ENCODE measurements at regions not wholly inside any gene's neighbourhood (a gene's known extent, or its start where the extent isn't known, plus 50 kb on each side); places are given as distances from the start of the nearest gene placed in this dataset.

DNA sequence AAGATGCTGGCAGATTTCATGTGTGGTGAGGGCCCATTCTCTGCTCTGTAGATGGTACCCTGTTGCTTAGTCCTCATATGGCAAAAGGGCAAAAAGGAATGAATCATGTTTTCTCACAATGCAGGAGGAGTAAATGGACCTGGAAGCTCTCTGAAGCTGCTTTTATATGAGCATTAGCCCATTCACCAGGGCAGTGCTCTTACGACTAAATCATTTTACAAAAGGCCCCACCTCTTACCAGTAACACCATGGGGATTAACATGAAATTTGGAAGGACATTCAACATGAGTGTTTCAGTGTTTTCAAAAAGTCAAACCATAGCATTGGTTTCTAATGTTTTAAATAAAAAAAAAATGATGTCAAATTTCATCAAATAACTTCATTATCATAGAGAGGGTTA lies 495.7 kb upstream of the CBLB start:
- no peak for DNase-seq

DNA sequence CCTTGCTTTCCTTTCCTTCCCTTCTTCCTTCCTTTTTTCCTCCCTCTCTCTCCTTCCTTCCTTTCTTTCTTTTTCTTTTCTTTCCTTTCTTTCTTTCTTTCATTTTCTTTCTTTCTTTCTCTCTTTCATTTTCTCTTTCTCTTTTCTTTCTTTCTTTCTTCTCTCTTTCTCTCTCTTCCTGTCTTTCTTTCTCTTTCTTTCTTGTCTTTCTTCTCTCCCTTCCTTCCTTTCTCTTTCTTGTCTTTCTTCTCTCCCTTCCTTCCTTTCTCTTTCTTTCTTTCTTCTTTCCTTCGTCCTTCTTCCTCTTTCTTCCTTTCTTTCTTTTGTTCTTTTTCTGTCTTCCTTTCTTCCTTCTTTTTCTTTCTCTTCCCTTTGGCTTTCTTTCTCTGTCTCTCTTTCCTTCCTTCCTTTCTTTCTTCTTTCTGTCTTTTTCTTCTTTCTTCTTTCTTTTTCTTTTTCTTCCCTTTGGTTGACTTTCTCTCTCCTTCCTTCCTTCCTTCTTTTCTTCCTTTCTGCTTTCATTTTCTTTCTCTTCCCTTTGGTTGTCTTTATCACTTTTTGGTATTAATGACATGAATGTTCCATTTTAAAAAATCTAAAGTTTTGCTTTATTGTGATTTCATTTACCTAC lies 496.4 kb upstream of the CBLB start:
- no peak for DNase-seq

DNA sequence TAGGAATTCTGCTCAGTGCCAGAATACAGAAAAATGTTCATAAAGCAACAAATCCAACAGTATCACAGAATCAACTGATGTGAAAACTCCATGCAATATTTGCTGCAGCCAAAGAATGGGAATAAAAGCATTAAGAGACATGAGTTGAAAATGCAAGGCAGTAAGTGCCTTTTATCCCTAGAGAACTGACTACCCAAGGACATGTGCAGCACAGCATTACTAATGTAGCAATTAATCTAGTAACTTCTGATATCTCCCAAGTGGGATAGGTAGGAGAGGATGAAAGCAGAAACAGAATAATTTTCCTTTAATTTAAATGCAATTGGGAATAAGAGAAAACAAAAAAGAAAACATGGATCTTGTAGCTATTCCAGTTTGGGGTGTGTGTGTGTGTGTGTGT lies 497.5 kb upstream of the CBLB start:
- no peak for DNase-seq

DNA sequence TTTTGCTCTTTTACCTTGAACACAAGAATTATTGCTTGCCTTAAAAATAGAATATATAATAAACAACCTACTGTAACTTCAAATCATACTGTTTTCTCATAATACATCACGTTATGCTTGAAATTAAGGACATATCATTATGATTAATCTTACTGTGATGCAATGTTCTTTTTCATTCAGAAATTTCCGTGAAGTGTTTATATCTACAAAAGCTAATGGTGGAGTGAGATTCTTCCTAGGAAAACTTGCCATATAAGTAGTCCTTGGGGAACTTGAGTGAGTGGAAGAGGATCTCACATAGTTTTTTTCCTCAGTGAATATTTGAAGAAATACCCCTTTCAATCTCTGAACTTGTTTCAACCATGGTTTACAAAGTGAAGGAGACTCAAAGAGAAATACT lies 498.7 kb upstream of the CBLB start:
- no peak for DNase-seq

DNA sequence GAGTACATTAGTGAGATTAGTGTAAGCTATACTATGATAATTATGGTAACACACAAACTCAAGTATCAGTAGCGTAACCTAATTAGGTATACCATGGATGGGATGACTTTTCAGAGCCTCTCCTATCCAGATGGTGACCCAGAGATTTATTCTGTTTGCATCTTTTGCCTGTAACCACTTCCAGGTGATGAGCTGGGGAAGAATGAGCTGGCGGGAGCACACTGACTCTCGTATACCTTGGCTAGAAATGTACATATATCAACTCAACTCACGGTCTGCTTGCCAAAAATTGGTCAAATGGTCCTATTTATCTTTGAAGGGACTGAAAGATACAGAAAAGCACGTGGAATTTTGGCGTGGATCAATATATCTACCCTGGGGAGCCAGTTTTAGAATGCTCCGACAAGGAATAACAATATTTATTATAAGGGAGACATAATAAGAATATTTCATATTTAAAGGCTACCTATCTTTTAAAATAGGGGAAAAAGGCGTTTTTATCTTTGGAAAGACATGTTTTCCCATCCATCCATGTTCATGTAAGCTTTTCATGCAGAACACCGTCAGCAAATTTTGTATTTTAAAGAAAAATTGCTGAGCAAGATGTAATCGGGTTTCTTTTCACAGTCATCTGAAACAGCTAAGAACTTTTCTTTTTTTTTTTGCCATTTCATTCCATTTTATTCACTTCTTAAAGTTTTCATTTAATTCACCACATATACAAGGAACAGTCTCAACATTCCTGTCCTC lies 502.6 kb upstream of the CBLB start:
- DNase-seq = no peak

DNA sequence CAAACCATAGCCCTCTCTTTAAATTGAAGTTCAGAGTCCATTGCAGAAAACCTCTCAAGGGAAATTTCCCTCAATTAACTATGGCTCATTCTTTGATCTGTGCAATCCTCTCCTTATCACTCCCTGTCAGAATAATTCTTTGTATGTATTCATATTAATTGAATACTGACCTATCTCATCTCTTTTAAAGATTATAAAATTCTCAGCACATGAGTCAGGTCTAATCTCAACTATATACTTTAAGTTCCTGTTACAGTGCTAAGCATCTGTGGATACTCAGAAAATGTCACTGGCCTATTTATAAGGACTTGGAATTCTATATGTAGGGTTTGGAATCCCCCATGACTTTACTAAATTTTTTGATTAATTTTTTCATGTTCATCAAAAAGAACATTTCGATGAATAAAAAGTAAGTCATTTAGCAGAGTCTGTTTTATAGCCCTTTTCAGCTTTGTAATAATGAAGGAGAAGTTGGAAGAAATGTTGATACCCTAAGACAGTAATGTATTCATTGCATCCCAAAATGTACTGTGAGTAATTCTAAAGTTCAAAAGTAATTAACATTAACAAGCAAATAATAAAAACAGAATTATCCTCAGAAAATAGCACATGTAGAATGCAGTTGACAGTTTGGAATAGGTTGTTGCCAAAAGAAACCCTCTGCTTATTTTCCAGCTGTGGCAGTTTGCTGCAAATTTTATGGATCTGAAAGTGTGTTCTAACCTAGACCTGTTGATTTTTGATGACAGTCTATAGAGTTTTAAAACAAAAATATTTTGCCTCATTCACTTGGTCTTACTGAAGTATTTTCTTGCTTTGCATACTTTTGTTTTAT lies 503.4 kb upstream of the CBLB start:
- no peak for DNase-seq

DNA sequence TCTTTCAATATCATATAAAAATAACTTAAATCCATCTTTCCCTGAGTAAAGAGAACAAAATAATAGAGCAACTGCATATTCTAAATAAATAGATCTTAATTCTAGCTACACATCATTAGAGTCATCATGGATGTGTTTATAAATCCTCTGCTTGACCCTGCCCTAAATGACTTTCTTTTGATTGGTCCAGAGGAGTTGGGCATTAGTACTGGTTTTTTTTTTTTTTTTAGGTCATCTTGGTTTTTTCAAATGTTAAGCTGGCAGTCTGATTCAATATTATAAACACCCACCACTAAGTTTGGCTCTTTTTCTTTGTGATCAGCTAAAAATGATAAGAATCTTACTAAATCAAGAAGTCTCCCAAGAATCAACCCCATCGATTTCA lies 504.0 kb upstream of the CBLB start:
- DNase-seq = no peak

DNA sequence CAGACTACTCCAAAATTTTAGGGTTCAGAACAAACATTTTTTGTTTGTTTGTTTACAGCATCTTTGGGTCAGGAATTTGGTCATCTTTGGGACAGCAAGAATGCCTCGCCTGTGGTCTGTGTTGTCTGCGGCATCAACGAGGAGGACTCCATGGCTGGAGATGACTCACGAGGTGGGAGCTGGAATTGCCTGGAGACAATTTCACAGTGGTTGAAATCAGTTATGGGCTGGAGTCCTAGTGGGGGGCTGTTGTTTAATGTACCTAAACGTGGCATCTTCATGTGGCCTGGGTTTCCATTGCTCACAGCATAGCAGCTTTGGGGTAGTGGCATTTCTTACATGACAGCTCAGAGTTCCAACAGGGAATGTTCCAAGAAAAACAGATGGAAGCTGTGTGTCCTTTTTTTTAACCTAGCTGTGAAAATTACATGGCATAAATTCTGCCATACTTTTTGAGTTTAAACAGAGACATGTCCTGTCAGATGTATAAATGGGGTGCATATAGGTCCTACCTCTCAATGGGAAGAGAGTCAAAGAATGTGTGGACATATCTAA lies 507.3 kb upstream of the CBLB start:
- no peak for DNase-seq

DNA sequence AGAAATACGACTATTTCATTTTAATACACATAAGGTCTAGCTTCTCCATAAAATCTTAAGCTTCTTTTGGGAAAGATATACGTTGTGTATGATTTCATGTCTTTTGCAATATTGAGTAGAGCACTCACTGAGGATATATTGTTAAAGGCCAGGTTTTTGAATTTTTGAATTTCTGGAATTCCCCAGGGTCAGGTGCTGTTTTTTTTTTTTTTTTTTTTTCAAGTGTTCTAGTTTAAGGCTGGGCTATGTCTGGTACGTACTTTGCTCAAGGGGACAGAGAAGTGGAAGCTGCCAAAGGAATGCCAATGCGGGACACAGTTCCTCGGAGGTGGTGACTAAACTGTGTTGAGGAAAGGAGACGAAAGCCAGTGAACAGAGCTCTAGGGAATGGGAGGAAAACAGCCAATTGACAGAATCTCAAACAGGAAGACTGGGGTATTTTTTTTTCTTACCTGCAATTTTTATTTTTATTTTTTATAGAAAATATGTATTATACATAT lies 510.5 kb upstream of the CBLB start:
- DNase-seq = no peak

DNA sequence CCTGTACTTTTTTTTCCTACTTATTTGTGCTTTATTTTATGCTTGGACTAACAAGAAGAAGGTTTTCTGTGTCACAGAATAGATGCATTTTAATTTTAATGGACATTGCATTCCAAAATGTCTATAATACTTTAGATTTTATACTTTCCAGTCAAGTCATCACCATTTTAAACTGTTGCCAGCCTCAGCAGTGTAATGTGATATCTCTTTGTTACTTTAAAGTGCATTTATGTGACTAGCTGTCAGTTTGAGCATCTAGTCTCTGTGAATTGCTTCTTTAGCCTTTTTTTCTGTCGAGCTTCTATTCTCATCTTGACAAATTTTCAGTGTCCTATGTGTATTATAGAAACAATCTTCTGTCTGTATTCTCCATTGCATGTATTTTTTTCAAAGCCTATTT lies 511.4 kb upstream of the CBLB start:
- DNase-seq = no peak

DNA sequence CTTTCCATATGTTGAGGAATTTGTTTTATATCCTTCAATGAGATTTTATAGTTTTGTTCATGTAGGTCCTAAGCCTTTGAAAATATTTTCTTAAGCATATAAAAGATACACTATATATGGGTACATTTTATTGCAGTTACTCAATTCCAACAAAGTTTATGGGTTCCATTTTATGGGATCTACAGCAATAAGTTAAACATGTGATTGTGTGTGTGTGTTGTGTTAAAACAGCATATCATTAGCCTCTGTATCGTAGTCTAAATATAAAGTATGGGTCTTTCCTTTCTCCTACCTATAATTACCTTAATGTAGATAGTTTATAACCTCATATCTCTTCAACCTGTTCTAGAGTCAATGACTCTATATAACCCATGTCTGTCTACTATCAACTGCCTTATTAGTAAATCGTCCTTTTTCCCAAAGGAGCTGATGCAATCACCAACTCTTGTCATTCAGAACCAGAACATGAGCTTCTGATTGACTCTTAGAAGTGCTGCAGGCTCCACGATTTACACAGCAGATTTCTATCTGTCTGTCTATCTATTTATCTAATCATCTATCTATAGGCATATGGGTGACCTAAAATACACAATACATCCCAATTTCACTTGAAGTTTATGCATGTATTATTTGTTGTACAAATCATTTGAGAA lies 512.6 kb upstream of the CBLB start:
- DNase-seq = no peak

DNA sequence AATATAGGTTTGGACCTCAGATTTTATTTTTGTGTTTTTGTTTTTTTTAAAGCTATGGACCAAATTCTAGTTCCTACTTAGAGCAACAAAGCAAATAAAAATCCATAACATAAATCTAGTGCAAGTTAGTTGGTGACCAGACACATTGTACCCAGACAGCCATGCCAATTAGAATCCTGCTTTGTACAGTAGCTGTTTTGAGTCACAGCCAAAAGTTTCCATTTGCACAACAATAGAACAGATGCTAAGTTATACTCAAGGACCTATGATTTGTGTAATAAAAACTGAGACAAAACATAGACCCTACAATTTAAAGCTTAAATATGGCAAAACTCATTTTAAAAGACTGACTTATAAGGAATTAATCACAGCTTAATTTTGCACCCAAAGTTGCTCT lies 513.1 kb upstream of the CBLB start:
- no peak for DNase-seq

DNA sequence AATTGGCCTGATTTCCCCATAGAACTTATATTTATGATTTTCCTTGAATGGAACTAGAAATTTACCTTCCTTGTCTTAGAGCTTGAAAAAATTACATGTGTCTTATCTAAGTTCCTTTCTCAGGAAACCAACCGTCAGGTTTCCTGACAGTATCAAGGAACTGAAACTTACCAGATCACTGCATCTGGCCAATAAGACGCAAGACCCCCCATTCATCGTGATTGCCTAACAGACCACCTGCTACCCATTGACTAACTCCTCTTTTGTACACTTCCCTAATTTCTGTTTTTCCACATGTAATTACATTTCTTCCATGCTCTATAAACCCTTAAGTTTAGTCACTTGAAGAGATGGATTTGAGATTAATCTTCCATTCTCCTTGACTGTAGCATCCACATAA lies 517.2 kb upstream of the CBLB start:
- no peak for DNase-seq

DNA sequence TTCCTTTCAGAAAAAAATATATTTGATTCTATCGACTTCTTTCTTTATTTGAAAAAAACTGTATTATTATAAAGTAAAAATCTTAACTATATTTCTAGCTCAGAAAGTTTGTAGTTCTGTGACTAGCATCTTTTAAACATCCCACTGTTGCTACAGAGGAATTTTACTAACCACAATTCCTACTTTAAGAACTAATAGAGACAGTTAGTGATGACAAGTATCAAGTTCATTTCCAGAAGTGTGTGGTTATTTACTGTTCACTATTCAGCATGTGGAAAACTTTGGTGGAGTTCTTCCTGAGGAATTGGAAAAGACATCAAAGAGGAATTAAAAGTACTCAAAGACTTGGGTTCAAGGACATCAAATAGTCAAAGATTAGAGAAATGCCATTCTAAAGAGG lies 524.1 kb upstream of the CBLB start:
- no peak for DNase-seq

DNA sequence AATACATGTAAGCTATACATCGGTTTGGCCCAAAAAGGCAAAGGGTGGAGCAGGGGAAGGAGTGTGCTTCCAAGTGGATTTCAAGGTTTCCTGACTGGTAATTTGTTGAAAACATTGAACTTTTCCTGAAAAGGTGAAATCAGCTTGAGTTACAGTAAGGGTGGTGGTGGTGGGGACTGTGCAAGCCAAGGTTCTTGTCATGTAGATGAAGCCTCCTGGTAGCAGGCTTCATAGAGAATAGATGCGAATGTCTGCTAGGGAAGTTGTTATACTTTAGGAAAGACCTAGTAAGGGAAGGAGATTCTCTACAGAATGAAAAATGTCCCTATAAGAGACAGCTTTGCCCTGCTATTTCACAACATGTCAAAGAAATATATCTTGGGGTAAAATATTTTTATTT lies 528.2 kb upstream of the CBLB start:
- no peak for DNase-seq

DNA sequence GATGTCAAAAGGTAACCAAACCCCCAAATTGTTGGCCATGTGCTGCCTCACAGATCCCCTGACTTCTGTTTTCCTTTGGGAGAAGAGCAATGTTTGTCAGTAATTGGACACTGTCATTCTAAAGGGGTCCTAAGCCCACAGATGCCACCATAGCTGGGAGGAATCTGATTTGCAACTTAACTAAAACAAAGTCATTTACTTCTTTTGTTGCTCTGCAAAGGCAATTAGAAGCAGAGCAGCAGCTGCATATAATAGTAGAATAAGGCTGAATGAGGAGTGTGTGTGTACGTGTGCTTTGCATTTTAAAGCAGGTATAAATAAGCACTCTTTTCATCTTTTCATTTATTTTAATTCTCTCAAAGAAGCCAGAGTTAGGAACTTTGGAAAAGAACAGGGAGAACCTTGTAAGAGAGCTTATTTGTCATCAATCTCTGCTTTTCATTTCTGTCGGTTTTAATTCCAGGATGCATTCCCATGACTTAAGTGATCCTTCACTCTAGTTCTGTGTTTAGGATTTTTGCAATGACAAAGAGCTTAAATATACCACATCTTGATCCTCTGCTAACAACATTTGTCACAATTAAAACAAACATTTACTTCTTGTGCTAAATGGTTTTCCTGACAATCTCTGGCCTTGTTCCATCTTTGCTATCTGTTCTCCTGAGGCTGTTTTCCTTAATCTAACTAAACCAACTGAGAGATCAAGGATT lies 530.2 kb upstream of the CBLB start:
- DNase-seq = no peak

DNA sequence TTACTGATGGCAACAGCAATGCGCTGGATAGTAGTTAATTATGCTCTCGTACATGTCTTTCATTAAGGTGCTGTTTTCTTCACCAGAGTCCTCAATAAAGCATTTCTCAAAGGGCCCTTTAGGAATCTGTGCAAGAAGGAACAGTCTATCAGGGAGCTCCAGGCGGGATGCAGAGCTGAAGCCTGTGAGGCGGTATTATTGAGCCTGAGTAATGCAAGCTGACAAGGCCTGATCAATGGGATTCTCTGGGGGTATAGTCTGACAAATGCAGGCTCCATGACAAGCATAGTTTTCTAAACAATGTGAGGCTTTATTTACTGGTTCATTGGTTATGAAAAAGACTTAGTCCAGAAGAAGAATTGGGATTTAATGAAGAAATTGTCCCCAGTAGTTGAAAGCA lies 530.9 kb upstream of the CBLB start:
- no peak for DNase-seq

DNA sequence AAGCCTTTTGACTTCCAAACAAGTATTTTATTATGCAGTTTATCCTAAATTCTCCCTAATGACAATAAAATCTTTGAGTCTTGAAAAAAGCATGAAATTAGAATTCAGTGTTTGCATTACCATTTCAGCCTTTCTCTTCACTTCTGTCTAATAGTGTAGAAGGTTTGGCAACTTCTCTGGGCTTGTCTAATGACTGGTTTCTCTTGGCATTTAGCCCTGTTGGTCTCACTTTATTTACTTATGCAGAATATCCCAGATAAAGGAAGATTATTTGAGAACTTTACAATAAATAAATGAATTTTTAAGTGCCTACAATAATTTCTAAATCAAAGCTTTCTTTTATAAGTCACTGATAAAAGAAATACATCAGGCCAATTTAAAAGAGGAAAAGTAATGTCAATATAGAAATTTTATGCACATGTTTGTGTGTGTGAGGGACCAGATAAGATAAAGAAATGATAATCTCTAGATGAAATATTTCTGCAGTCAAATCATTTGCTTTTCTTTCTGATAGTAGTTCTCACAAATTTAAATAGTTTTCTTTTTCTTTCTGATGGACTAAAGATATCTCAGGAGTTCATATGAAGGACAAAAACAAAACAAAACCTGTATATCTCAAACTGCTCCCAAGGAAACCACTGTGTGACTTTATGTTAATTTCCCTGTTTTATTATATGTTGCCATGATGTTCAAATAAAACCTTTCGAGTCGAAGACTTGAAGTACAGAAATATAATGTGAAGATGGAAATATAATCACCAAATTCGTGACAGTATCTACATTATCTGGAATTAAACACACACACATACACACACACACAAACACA lies 533.1 kb upstream of the CBLB start:
- no peak for DNase-seq

DNA sequence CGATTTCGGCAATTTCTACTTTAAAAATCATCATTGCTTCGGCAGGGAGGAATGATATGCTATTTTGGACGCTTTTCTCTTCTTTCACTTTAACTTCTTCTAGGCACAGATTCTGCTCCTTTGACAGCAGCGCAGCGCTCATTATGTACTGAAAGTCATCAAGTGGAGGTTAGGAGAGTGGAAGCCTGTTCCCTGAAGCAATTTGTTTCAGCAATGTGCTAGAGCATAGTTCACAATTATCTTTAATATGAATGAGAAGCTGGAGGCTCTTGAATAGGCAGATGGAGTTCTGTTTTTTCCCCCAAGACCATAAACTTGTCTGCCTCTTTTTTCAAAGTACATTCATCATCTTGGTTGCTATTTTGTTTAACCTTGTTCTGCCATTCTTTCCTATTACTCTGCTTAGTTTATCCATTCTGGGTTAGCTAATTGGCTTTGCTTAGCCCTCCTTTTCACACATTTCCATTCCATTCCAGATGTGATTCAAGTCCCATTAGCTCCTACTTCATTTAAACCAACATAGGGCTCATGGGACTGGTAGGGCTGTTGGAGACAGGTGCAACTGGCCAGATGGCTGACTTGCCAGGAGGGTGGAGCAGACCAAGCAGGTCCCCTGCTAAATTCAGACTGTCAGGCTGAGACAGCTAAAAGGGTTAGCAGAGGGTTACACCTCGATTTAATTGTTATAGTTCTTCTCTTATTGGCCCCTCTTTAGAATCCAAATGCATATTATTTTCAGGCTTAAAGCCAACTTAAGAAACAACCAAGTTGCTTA lies 534.7 kb upstream of the CBLB start:
- DNase-seq = no peak

DNA sequence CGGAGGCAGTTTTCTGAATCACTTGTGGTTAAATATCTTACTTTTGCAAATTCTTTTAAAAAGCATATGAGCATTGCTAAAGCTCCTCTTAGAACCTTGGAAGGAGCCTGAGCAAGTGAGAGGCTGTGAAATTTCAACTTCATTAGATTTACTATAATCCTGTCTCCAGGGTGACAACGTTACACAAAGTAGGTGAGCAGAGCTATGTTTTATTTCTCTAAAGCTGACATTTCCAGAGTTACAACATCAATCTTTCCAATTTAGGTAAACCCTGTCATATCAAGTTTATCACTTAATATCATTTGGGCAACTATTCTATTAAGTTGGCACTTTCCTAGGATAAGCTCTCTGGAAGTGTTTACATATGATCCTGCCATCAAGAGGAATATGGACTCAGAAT lies 544.9 kb upstream of the CBLB start:
- no peak for DNase-seq

DNA sequence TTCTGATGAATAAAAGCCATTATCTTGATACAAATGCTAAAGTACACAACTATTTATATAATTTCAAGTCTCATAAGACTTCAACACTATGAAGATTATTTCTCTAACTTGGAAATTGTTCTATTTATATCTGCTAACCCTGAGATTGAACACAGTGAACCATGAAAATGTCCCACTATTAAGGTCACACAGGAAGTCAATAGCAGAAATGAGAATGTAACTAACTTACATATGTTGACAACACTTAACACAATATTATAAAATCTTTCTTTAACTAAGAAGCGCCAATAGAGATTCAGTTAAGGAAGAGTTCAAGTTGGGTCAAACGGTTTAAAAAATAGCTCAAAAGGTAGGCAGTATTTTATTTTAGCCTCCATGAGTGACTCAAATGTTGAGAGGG lies 551.8 kb upstream of the CBLB start:
- DNase-seq = no peak
